Retinal pigment epithelial cell (primary cell): ENCODE measurements at regions not wholly inside any gene's neighbourhood (a gene's known extent, or its start where the extent isn't known, plus 50 kb on each side); places are given as distances from the start of the nearest gene placed in this dataset.

Source experiments
- DNase-seq: peaks from one replicate; pipeline ENCODE4 v3.0.0-alpha.2; 2010; ENCODE audit warnings: low read depth
- H3K4me3 ChIP-seq: 2 replicates; pipeline ENCODE4 v1.5.1; 2011; ENCODE audit warnings: mild to moderate bottlenecking, low read length, control low read depth, moderate library complexity
- TF ChIP-seq, protein P1 (sequence below): conservative IDR thresholded peaks from 2 replicates; pipeline ENCODE4 v1.5.1; 2011; ENCODE audit warnings: low read depth, low read length, control low read depth, inconsistent platforms

DNA sequence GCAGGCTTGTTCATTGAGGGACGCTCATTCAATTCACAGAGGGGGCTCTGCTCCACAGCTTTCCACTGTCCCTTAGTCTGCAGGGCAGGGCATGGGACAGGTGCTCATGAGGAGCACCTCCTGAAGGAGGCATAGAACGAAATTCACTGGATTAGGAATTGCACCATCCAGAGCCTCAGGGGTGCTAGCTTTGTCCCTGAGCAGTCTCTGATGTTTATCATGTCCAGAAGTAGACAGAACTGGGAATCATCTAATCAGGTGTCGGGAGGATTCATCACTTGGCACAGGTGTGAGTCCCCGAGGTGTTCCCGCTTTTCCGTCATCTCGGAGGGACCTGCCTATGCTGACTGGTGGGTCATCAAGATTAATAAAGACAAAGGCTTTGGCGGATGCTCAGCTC lies 321.4 kb downstream of the AJAP1 start:
- no peak for DNase-seq
- TF ChIP-seq, protein P1, sequence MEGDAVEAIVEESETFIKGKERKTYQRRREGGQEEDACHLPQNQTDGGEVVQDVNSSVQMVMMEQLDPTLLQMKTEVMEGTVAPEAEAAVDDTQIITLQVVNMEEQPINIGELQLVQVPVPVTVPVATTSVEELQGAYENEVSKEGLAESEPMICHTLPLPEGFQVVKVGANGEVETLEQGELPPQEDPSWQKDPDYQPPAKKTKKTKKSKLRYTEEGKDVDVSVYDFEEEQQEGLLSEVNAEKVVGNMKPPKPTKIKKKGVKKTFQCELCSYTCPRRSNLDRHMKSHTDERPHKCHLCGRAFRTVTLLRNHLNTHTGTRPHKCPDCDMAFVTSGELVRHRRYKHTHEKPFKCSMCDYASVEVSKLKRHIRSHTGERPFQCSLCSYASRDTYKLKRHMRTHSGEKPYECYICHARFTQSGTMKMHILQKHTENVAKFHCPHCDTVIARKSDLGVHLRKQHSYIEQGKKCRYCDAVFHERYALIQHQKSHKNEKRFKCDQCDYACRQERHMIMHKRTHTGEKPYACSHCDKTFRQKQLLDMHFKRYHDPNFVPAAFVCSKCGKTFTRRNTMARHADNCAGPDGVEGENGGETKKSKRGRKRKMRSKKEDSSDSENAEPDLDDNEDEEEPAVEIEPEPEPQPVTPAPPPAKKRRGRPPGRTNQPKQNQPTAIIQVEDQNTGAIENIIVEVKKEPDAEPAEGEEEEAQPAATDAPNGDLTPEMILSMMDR = no peak
- no peak overlapping the region for H3K4me3 ChIP-seq

DNA sequence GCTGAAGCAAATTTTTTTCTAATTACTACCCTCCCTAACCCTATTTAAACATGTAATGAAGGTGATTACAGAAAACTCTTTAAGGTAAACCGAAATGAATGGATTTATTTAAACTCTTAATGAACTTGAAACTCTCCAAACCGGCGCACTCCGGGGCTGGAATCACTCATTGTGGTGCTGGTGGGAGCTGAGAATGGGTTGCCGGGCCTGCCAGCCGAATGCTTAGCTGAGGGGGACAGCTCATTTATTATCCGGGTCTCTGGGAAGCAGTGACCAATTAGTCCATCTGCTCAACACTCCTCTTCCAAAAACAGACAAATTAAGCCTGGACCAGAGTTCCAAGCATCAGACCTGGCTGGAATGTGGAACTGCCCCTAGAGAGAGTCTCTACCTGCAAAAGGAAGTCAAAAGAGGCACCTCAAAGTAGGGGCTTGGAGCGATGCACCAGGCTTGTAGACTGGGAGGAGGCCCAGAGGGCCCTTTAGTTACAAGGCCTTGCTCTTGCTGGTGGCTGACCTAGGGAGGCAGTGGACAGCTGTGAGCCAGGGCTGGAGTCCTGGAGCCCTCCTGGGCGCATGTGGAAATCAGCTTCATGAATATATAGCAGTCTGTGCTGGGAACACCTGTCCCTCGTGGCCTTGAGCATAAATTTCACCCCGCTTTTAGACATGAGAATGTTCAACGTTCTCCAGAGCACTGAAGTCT lies 320.7 kb downstream of the AJAP1 start:
- no peak overlapping the region for H3K4me3 ChIP-seq
- TF ChIP-seq, protein P1 = no peak
- DNase-seq = no peak

DNA sequence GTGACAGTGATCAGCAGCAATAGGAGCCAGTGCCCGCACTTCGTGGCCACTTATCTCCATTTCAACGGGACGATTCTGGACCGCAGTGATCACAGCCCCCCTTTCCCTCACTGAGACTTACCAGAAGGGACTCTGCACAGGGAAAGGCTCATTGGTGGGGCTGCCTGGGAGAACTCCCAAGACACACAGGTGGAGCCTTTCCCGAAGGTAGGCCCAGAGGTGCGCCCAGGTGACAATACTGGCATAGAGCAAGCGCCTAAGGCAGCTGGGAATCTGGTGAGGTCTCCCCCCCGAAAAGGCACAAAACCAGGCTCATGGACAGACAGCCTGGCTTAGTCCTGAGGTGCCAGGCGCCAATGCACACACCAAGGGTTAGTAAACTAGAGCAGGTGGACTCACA lies 318.9 kb downstream of the AJAP1 start:
- no peak for DNase-seq
- TF ChIP-seq, protein P1 = no peak
- H3K4me3 ChIP-seq = no peak overlapping the region

DNA sequence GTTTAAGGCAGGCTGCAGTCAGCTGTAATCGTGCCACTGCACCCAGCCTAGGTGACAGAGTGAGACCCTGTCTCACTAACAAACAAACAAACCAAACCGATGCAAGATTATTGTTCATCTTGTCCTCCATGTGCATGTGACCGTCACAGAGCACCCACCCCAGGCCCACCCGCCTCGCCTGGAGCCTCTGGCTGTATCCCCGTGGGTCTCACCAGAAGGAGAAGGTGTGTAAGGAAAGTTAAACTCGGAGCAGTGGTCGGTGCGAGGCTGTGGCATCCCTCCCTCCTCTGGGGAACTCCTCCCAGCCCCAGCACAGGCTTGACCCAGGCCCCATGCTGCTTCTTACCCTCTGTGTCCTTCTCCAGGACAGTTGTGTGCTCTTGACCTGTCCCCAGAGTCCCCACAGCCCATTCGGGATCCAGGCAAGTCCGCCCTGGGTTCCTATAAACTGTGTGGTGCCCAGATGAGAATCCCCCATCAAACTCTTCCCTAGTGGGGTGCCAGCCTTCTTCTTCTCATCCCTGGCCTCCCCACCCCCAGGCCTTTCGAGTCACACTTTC lies 318.4 kb downstream of the AJAP1 start:
- TF ChIP-seq, protein P1 = no peak
- no peak for DNase-seq
- H3K4me3 ChIP-seq = no peak overlapping the region

DNA sequence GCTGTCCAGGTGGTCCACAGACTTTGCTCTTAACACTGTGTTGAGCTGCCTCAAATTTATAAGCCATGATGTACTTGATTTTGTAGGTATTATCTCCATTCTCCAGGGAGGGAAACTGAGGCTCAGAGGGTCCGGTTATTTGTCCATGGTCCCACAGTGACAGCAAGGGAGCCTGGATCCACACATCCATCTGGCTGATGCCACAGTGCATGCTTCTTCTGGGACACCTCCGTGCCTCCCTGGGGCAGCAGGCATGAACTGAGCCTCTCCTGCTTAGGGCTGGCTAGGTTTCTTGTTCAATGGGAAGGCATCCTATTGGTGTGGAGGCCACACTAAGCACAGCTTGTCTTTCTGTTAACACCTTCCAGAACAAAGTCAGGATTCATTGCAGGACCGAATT lies 317.3 kb downstream of the AJAP1 start:
- TF ChIP-seq, protein P1 = no peak
- H3K4me3 ChIP-seq = no peak overlapping the region
- no peak for DNase-seq

DNA sequence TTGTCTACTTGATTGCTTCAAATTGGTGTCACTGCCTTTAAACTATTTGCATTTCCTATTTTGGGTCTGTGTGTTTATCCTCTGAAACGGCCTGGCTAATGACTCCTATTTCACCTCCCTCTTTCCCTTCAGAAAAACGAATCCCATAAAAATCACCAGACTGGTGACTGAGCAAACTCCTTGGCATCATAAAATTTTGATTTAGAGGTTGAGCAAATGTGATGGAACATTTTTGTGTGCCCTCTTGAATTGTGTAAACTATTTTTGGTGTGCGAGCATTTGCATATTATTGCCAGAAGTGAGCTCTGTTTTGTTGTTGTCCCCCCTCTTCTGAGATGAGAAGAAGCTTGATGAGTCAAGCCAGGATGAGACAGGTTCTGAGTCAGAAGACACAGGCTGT lies 316.1 kb downstream of the AJAP1 start:
- DNase-seq = no peak
- TF ChIP-seq, protein P1 = no peak
- H3K4me3 ChIP-seq = no peak overlapping the region

DNA sequence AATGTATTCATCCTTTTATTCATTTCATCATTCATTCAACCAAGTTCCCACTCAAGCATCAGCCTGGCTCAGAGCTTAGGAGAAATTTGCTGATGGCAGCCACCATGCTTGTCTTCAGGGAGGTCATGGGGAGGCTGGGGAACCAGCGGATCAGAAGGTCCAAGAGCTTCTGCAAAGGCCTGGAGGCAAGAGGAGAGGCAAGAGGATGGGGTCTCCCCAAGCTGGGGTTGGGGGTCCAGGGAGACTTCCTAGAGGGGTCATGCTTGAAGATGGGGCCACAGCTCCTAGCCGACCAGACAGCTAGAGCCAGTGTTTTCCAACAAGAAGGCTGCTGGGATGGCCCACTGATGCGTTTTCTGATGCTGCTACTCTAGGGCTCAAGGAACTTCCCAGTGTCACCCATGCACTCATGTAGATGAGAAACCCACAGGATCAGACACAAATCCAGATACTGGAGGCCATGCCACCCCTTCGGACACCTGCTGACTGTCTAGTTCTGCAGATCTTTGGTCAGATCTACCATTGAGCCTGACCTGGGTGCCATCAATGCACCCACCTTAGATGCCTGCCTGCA lies 315.2 kb downstream of the AJAP1 start:
- TF ChIP-seq, protein P1 = no peak
- H3K4me3 ChIP-seq = no peak overlapping the region
- no peak for DNase-seq
